Fibroblast of skin of right quadriceps (primary cell): ENCODE measurements at regions not wholly inside any gene's neighbourhood (a gene's known extent, or its start where the extent isn't known, plus 50 kb on each side); places are given as distances from the start of the nearest gene placed in this dataset.
A peak's percentile ranks its signal among the peaks of the same experiment; 100 is the strongest.
"Not testable (repeated sequence)": the region's sequence is repeated elsewhere in the genome, so short reads cannot be mapped to it uniquely, and the experiment has no call there.

Experiments used
- DNase-seq: peaks from one replicate; pipeline ENCODE4 v3.0.0-alpha.2; 2013

GRCh38 chr13:80070024-80070703 is 270.8 kb downstream of the SPRY2 start:
- DNase-seq, result no peak

DNA sequence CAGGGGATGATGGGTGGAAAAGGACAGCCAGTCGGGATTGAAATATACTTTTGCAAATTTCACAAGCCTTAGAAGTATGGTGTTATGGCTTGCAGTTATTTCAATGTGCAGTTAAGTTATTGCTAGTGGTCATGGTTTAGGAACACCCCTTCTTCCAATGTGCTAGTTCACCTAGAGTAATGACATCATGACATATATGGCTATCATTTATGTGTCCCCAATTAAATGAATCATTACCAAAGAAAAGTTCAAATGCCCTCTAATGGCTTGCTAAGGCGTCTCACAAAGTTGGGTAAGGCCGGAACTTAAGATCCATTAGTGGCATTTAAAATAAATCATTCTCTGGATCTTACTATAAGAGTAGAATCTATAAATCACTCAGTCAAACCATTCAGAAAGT is 271.6 kb downstream of the SPRY2 start:
- no peak for DNase-seq

- DNase-seq, result no peak
Measured at GRCh38 chr13:80065996-80066395, 274.9 kb downstream of the SPRY2 start.

GRCh38 chr13:80062416-80062815 is 278.5 kb downstream of the SPRY2 start:
- DNase-seq, result not testable (repeated sequence)

- DNase-seq, result no peak
Measured at GRCh38 chr13:80059789-80060188, 281.1 kb downstream of the SPRY2 start.

- DNase-seq, result no peak
Measured at GRCh38 chr13:80058626-80059025, 282.3 kb downstream of the SPRY2 start.

DNA sequence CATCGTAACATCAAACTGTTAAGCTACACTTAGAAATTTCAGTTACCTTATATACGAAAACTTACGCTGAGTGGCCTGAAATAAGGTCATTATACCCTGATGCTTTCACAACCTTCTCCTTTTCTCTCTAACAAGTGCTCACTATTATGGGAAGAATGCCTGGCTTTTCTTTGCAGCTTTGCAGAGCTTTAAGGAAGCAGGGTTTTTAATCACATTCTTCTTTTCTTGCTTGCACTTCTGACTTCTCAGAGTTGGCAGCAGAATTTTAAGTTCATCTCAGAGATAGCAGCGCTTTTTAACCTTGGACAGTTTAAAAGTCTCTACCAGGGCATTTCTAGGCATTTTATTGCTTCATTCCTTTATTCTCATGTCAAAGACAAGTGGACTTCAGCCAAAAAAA is 285.1 kb downstream of the SPRY2 start:
- DNase-seq, result no peak

- peak; percentile 50 for DNase-seq
Measured at GRCh38 chr13:80054806-80055205, 286.1 kb downstream of the SPRY2 start.

GRCh38 chr13:80052286-80052685 is 288.6 kb downstream of the SPRY2 start:
- DNase-seq, result no peak

GRCh38 chr13:80050252-80050651 is 290.7 kb downstream of the SPRY2 start:
- no peak for DNase-seq

DNA sequence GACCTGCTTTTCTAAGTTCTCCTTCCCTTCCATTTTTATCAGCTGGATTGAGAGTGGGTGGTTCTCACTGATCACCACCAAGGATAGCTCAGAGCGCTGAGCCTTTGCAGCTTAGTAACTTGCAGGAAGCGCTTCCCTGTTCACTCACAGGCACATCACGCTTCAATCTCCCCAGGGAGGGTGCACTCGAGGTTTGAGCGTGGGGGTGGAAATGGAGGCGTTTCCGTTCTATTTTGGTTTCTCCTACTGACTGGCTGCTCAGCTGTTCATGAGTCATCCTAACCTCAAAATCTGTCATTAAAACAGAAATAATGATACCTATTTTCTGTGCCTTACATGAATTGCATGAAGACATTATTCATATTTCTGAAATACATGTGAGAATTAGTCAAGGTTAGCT is 292.1 kb downstream of the SPRY2 start:
- DNase-seq, result peak; percentile 98

- no peak for DNase-seq
Measured at GRCh38 chr13:80048030-80048429, 292.9 kb downstream of the SPRY2 start.

- DNase-seq, result peak; percentile 58
Measured at GRCh38 chr13:80047406-80047805, 293.5 kb downstream of the SPRY2 start.

- no peak for DNase-seq
Measured at GRCh38 chr13:80040981-80041317, 300.0 kb downstream of the SPRY2 start.

DNA sequence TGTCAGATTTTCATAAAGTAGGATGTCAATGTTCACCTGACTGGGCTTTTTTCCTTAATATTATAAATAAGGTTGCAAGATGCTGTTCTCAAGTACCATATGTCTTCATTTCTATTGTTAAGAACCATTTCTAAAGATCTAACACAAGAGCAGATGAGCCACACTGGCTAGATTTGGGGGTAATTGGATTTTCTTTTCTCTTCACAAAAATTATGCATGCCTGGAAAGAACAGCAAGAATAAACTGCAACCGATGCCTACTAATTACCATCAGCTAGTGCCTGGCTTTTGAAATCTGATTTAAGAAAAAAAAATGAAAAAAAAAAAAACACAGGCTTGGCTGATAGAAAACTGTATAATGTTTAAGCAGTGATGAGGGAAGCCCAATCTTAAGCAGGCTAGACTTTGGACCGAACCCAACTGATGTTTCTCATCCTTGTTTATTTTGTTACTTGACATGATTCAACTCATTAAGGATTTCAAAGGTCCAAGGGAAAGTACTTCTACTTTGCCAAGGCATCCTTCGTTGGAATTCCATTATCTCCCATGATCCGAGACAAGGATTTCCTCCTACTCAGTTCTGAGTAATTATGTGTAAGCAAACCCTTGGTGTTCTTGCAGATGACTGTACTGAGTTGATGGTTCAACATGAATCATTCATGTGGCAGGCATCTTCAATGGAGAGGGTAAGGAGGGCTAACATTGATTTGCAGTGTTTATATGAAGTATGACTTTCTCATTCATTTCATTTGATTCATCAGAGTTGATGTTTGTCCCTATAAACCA is 300.5 kb downstream of the SPRY2 start:
- peak; percentile 99 for DNase-seq

DNA sequence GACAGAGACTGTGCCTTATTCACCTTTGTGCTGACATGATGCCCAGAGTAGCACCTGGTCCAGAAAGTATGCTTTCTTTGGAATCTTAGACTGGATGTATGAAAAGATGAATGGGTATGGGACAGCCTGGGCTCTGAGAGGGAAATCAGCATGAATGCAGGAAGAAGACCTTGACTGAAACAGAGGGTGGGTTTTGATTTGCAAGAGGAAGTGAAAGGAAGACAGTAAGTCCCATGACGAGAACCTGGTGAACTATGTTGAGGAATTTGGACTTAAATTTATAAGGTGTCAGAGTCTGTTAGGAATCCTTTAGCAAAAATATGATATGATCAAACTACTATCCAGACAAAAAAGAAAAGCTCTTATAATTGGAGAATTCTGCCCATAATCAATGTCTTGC is 301.9 kb downstream of the SPRY2 start:
- no peak for DNase-seq

GRCh38 chr13:80038371-80038770 is 302.6 kb downstream of the SPRY2 start:
- no peak for DNase-seq

GRCh38 chr13:80037505-80037888 is 303.4 kb downstream of the SPRY2 start:
- peak; percentile 91 for DNase-seq

DNA sequence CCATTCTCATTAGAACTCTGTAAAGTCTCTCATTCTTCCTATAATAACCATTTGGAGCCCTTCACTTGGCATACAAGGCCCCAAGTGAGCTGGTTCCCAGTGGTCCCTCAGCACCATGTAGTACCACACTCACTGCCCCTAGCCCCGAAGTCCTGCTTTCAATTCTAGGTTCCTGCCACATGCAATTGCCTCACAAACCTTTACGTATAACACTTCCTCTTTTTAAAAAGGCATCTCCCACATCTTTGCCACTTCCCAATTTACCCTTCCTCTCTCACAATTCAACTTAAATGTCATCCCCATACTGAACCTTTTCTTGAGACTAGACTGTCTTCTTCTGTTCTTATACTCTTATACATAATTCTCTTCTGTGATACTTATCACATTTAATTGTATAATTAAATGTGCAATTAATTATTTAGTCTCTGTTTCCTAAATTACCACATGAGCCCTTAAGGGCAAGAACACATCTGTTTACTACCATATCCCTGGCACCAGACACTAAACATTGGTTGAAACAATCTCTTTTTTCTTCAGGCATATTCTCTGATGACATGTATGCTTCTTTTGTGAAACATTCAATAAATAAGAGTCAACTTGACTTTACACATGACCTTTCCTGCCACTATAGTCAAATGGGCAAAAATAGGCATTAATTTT is 304.0 kb downstream of the SPRY2 start:
- DNase-seq, result no peak

DNA sequence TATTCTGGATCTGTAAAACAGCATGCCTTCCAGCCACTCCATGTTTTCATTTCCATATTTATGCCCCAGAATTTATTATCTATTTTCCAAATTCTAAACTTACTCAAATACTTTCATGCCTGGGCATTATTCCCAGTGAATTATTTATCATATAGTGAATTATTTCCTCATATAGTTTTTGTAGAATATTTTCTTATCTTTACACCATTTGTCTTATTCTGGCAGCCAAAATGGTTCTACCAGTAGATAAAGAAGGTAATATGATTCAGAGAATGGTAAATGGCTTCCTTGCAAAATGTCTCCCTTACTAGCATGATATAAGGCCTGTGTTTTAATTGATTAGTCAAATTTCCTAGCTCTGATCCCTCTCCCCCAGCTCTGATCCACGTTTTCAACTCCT is 305.8 kb downstream of the SPRY2 start:
- no peak for DNase-seq

DNA sequence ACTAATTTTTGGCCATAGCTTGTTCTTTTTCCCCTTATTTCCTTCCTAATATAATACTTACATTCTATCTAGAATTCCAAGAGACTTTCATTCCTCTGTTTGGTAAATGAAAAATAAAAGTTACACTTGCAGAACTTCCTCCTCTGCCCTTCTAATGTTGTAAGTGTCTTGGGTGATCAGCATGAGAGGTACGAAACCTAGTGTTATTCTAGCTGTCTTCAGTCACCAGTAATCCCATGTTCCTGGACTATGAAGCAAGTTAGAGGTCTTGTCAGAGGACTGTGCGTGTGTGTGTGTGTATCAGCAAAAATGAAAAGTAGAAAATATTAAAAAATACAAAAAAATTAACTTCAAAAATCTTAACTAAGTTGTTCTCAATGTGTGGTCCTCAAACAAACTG is 307.0 kb downstream of the SPRY2 start:
- no peak for DNase-seq

GRCh38 chr13:80033286-80033685 is 307.6 kb downstream of the SPRY2 start:
- DNase-seq, result peak; percentile 23

DNA sequence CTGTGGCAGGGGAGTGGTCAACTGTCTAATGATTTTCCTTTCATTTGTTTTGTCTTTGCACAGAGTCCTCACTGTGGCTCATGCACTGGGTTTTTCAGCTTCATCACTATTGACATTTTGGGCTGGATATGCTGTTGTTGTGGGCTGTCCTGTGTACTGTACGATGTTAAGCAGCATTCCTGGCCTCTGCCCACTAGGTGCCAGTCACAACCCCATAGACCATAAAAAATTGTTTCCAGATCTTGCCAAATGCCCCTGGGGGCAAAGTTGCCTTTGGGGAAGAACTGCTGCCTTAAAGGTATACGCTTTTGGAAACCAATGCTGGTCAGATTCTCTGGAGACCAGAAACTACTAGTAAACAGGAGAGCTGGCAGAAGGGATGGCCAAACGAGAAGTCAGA is 310.4 kb downstream of the SPRY2 start:
- no peak for DNase-seq

DNA sequence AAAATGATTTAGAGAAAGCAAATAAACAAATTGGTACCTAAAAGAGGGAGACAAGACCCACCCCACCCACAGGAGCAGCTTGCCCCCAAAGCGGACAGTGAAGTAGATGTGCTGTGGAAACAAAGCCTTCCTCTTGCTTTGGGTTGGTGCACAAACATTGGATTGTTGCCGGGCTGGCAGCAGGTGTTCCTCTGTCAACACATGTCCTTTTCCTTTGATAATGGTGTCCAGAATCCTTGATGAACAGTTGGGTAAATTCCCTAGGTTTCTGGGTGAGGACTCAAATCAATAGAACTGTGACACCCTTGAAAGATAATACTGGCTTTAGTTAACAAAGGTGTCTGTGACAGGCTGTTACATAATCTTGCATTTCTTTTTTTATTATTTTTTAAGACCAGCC is 311.8 kb downstream of the SPRY2 start:
- no peak for DNase-seq
